ENCODE measurements at regions not wholly inside any gene's neighbourhood (a gene's known extent, or its start where the extent isn't known, plus 50 kb on each side); places are given as distances from the start of the nearest gene placed in this dataset.

DNA sequence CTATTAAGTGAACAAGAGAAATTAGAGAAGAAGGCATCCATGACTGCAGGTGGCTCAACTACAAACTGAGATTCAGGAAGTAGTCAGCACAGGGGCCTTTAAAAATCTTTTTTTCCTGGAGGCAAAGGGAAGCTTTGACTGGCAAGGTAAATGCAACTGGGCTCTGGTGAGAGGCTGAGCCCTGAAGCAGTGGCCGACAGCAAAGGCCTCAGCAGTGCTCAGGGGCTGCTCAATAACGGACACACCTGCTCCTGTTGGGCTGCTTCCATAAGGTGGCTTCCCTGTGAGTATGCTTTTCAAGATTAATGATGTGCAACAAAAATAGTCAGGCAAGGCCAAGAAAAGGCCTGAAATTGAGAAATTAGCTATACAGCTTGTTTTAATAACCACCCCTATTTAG lies 134.2 kb upstream of the RGMB start:
- TF ChIP-seq POLR2AphosphoS5 (IDR thresholded peaks at IDR 0.05; ENCODE audit: low read depth, low read length) (no peak), TAF1 (IDR thresholded peaks at IDR 0.05; ENCODE audit: borderline replicate concordance, insufficient read depth, low read length) (no peak)
